GM18520 (cell line): ENCODE measurements at regions not wholly inside any gene's neighbourhood (a gene's known extent, or its start where the extent isn't known, plus 50 kb on each side); places are given as distances from the start of the nearest gene placed in this dataset.

ENCODE experiments used
- ATAC-seq: cut with Tn5 transposase; IDR thresholded peaks from one replicate; pipeline ENCODE4 v1.9.1; 2021; ENCODE audit not compliant: unreplicated experiment

- ATAC-seq = no peak
Measured at GRCh38 chr6:24051942-24052589, 73.9 kb upstream of the NRSN1 start.

- ATAC-seq = no peak
Measured at GRCh38 chr6:24052590-24052961, 73.4 kb upstream of the NRSN1 start.

DNA sequence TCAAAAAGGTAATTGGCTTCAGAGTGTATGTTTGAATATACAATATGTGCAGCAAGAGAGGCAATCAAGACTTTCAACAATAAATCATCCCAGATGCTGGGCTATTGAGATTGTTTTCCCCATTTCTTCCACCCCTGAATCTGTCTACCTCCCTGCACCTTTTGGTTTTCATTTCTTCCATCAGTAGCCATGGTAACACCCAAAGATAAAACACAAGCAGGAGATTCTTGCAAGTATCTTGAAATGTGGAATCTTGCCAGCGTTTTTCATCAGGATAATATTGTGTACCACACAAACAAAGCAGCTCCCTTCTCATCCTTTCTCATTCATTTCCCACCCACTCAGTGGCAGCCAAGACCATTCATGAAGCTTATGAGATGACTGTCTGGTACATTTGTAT is 73.0 kb upstream of the NRSN1 start:
- no peak for ATAC-seq

GRCh38 chr6:24054388-24054787 is 71.6 kb upstream of the NRSN1 start:
- ATAC-seq = no peak

DNA sequence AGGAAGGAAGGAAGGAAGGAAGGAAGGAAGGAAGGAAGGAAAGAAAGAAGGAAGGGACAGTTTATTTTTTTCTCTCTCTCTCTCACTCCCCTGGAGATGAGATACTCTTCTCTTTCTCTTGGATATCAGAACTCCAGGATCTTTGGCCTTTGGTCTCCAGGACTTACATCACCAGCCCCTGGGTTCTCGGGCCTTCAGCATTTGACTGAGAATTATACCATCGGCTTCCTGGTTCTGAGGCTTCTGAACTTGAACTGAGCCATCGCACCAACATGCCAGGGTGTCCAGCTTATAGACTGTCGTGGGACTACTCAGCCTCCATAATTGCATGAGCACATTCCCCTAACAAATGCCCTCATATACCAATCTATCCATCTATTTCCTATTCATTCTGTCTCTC is 69.4 kb upstream of the NRSN1 start:
- ATAC-seq = no peak

- ATAC-seq = no peak
Measured at GRCh38 chr6:24057030-24057429, 69.0 kb upstream of the NRSN1 start.

GRCh38 chr6:24060982-24061754 is 64.8 kb upstream of the NRSN1 start:
- peak; percentile 98 for ATAC-seq

DNA sequence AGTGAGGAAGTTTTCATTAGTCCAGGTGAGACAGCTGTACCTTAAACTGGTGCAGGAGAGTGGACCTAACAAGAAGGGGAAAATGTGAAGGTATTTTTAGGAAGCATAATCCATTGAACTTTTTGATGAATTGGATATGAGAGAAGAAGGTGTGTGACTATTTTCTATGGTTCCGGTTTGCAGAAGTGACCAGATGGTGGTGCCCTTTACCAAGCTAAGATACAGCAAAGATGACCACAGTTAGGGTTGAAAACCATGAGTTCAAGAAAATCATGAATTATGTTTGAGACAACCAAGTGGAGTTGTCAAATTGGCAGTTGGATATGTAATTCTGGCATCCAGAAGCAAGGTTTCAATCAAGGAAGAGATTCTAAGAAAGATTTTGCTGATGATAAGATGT is 61.9 kb upstream of the NRSN1 start:
- no peak for ATAC-seq

GRCh38 chr6:24064832-24065231 is 61.2 kb upstream of the NRSN1 start:
- ATAC-seq = no peak

- ATAC-seq = no peak
Measured at GRCh38 chr6:24069526-24069925, 56.5 kb upstream of the NRSN1 start.

- ATAC-seq = peak; percentile 77
Measured at GRCh38 chr6:24072038-24072746, 53.8 kb upstream of the NRSN1 start.

DNA sequence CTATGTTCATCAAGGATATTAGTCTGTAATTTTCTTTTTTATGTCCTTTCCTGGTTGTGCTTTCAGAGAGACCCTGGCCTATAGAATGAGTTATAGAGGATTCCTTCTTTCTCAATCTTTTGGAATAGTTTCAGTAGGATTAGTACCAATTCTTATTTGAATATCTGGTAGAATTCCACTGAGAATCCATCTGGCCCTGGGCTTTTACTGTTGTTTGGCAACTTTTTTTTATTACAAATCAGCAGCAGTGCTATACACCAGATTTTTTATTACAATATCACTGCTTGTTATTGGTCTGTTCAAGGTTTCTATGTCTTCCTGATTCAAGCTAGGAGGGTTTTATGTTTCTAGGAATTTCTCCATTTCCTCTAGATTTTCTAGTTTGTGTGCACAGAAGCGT is 50.0 kb upstream of the NRSN1 start:
- no peak for ATAC-seq
